Cardiac fibroblast (primary cell): ENCODE measurements at regions not wholly inside any gene's neighbourhood (a gene's known extent, or its start where the extent isn't known, plus 50 kb on each side); places are given as distances from the start of the nearest gene placed in this dataset.

Experiments
- DNase-seq, 2 donors: peaks; one replicate each; pipeline versions ENCODE4 v3.0.0 to v3.0.0-alpha.2; 2010; ENCODE audit warnings: low read depth in 2 of 2
- H3K4me3 ChIP-seq, 2 donors: replicated peaks in 1 of 2; 1 replicate in 1 of 2; 2 replicates in 1 of 2; pipeline ENCODE4 v1.5.1; 2011; ENCODE audit warnings: low read depth in 2 of 2, low read length in 2 of 2, mild to moderate bottlenecking in 2 of 2, moderate library complexity in 1 of 2
- CTCF ChIP-seq: IDR thresholded peaks from one replicate; pipeline ENCODE4 v1.5.1; 2011; ENCODE audit warnings: low read depth, mild to moderate bottlenecking, low read length, inconsistent platforms

GRCh38 chr4:72951147-72951546 is 118.4 kb downstream of the COX18 start:
- DNase-seq: peak in 1 of 2 donors; percentile 27
- TF ChIP-seq CTCF: peak; percentile 39
- H3K4me3 ChIP-seq: no peak overlapping the region

- H3K4me3 ChIP-seq: no peak overlapping the region
- no peak for DNase-seq
- TF ChIP-seq CTCF: no peak
Observed at GRCh38 chr4:72948080-72948479, 121.4 kb downstream of the COX18 start.

DNA sequence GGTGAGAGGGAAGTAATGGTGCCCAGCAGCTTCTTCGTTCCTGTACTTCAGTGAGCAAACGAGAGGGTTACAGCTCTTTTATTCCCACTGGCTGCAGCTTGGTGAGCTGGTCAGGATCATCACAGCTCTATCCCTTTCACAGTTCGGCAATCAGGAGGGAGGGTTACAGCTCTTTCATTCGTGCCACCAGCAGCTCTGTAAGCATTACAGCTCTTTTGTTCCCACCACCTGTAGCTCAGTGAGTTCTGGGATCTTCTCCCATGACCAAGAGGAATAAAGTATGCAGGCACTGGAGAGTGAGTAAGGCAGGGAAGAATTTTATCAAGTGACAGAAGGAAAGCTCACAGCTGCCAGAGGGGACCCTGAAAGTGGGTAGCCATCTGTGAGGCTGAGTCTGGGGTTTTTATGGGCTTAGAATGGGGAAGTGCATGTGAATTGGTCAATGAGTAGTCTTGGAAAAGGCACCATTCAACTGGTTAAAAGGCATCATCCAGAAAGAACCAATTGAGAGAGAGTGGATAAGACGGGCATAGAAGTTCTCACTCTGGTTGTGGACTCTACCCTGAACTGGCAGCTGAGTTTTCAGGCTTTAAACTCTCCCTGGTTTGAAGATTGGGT is 123.7 kb downstream of the COX18 start:
- no peak for DNase-seq
- TF ChIP-seq CTCF: no peak
- H3K4me3 ChIP-seq: no peak overlapping the region

- TF ChIP-seq CTCF: no peak
- no peak overlapping the region for H3K4me3 ChIP-seq
- DNase-seq: no peak
Observed at GRCh38 chr4:72942565-72942964, 127.0 kb downstream of the COX18 start.

DNA sequence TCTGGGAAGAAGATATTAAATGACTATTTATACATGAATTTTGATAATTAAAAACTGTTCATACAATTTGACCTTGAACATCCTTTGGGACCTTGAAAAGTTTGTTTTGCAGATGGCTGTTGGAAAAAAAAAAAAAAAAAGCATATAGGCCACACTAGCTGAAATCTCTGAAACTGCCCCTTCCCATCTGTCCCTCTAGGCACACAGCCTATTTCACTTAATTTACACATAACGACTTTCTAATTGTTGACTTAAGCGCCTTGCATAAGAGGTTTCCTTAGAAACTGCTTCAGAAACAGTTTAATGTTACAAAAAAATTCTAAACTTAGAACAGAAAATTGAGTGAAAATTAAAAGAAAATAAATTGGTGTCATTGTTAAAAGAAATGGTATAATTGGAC is 131.0 kb downstream of the COX18 start:
- no peak for DNase-seq
- no peak for TF ChIP-seq CTCF
- no peak overlapping the region for H3K4me3 ChIP-seq

DNA sequence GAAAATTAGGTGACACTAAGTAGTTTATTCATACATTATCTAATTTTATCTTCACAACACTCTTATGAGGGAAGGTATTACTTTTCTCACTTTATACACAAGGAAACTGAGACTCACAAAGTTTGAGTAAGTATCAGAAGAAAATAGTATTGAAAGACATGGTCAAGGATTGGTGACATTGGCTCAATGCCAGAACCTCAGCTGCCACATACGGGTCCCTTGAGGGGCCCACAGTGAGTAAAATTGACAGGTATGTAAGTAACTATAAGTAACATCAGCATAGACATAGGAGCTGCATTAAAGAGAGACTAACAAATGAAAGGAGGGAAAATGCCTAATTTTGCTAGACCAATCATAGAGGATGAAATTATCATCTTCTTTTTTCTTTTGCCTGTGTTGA is 134.1 kb downstream of the COX18 start:
- no peak for DNase-seq
- no peak for TF ChIP-seq CTCF

DNA sequence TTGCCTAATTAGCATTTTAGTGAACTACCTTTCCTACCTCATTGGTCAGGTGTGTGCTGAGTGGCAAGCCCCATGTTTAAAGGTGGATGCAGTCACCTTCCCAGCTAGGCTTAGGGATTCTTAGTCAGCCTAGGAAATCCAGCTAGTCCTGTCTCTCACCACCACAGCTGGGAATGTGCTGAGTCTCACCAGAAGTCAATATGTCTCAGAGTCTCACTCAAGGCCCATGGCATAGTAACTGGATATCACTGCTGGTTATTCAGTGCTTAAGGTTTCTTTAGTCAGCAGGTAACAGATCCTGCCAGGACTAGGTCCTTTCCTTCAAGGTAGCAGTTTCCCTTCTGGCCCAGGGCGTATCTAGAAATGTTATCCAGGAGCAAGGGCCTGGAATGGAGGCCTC is 136.5 kb downstream of the COX18 start:
- no peak for DNase-seq
- H3K4me3 ChIP-seq: no peak overlapping the region
- no peak for TF ChIP-seq CTCF

More for the DNA sequence above, 134.1 kb downstream of the COX18 start:
- no peak overlapping the region for H3K4me3 ChIP-seq
